ENCODE measurements at regions not wholly inside any gene's neighbourhood (a gene's known extent, or its start where the extent isn't known, plus 50 kb on each side); places are given as distances from the start of the nearest gene placed in this dataset.

DNA sequence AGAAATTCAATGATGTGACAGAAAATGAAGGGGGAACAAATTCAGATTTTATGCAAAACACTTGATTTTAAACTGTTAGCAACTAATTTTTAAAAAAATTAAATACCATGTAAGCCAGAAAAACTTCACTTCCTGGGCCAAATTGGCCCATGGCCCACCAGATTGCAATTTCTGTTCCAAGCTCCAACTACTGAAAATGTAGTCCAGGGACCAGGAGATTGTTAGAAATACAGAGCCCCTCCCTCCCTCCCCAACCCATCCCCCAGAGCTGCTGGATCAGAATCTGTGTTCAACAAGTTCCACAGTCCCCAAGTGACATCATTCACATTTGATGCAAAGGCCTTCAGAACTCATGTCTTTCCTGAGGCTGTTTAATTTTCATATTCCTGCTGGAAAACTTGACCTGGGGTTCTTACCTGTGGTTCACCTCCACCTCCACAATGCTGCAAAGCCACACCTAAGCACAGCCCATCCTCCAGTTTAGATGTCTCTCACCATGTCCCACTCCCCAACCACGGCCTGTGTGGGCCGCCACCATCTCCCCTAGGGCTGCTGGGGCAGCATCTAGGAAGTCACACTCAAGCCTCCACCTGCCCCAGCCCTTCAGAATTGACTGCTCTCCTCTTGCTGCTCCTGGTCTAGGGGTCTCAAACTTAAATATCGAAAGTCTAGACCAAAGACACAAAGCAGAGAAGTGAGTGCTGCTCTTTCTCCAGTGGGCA lies 482.0 kb downstream of the UQCRFS1 start:
- no CpG with 5 or more reads among the region's 3 CpGs for WGBS (ENCODE audit: extremely low coverage, insufficient read length, low lambda C conversion rate)
- H3T11ph ChIP-seq (ENCODE audit: low read length) = no peak overlapping the region
- H3K9ac ChIP-seq (ENCODE audit: extremely low read depth, insufficient read length, low read length) = no peak overlapping the region
- no peak overlapping the region for H3K4ac ChIP-seq (ENCODE audit: low read depth, low read length)
- no peak overlapping the region for H3K56ac ChIP-seq (ENCODE audit: insufficient read length, low read depth, low read length)
- H3K4me1 ChIP-seq (ENCODE audit: insufficient read depth, low read length) = no peaks in the 10 kb centered on the region
- no peak overlapping the region for H2BK5ac ChIP-seq (ENCODE audit: insufficient read length, low read length)
- H4K91ac ChIP-seq (ENCODE audit: insufficient read length, low read depth, low read length) = no peak overlapping the region
- no peak for DNase-seq
- no peaks in the 10 kb centered on the region for H3K9me3 ChIP-seq (ENCODE audit: control insufficient read depth, low read depth, low read length)
- H3K4me2 ChIP-seq (ENCODE audit: insufficient read depth, insufficient read length, low read length) = no peak overlapping the region
- H3K27me3 ChIP-seq (ENCODE audit: insufficient read depth, low read length) = no peaks in the 10 kb centered on the region
- no peaks in the 10 kb centered on the region for H4K20me1 ChIP-seq (ENCODE audit: control insufficient read depth, insufficient read depth, insufficient read length)
- H3K23me2 ChIP-seq (ENCODE audit: insufficient read length, low read depth, low read length, poor library complexity, severe bottlenecking) = peaks cover 5% of the 10 kb centered on the region
- no peak overlapping the region for H2BK20ac ChIP-seq (ENCODE audit: low read depth, low read length, poor library complexity, severe bottlenecking)
- H4K5ac ChIP-seq (ENCODE audit: insufficient read length, low read depth, low read length) = no peak overlapping the region
- no peak overlapping the region for H3K18ac ChIP-seq (ENCODE audit: insufficient read length, low read depth, low read length)
- H4K8ac ChIP-seq (replicated peaks; ENCODE audit: insufficient read length, low read depth, low read length) = no peak overlapping the region
- no peaks in the 10 kb centered on the region; the same call in 1 of the 2 replicates for H3K27me3 Mint-ChIP-seq (ENCODE audit: low read depth)
- H2BK120ac ChIP-seq (ENCODE audit: low read depth, low read length, poor library complexity, severe bottlenecking) = no peak overlapping the region
- H3K4me1 Mint-ChIP-seq = no peaks in the 10 kb centered on the region
- no peak overlapping the region for H3K23ac ChIP-seq (ENCODE audit: insufficient read length, low read depth, low read length)
- no peaks in the 10 kb centered on the region for H3K79me2 ChIP-seq (ENCODE audit: insufficient read depth, low read length)
- H2BK12ac ChIP-seq (ENCODE audit: insufficient read length, low read depth, low read length) = no peak overlapping the region
- peaks cover 0 to 4% (median 2%) of the 10 kb centered on the region in 3 experiments; a peak in 3 of 7 replicates for H3K36me3 Mint-ChIP-seq (ENCODE audit: insufficient read depth in 1 of 3, low read depth in 3 of 3)
- H3K79me1 ChIP-seq (ENCODE audit: insufficient read depth, low read depth, low read length, poor library complexity, severe bottlenecking) = no peaks in the 10 kb centered on the region
- TF ChIP-seq CTCF (conservative IDR thresholded peaks at IDR 0.05) = no peak
- no peak overlapping the region for H2BK15ac ChIP-seq (ENCODE audit: low read depth, low read length)
- H2AFZ ChIP-seq (ENCODE audit: low read length) = no peak overlapping the region
- H3K4me3 Mint-ChIP-seq = no peak overlapping the region
- H3K14ac ChIP-seq (ENCODE audit: insufficient read depth, low read length) = no peak overlapping the region
- peak overlapping the region in 1 of 3 experiments; percentile 66; a peak in 1 of 7 replicates for H3K27ac Mint-ChIP-seq
- H3K9me3 Mint-ChIP-seq = peaks cover 3 to 4% of the 10 kb centered on the region in 2 experiments; a peak in 3 of 5 replicates
- no peak overlapping the region for H3K27ac ChIP-seq (ENCODE audit: insufficient read length, low read depth, low read length)
- no peak overlapping the region for H2AK5ac ChIP-seq (ENCODE audit: insufficient read length, low read length)
